Ovary (tissue), 7 donors: ENCODE measurements at regions not wholly inside any gene's neighbourhood (a gene's known extent, or its start where the extent isn't known, plus 50 kb on each side); places are given as distances from the start of the nearest gene placed in this dataset.

ENCODE experiments used
- DNase-seq, 5 donors: peaks; one replicate each; pipeline ENCODE4 v3.0.0-alpha.2; 2019 to 2020
- H3K27ac ChIP-seq, 2 donors: fragments of 200-600 bp; one replicate each; pipeline versions ENCODE4 v1.5.1 to v1.8.0; 2019 to 2022
- H3K27me3 ChIP-seq: fragments of 200-600 bp; one replicate; pipeline ENCODE4 v1.8.0; 2022
- H3K36me3 ChIP-seq: fragments of 200-600 bp; sonication (generic); one replicate; pipeline ENCODE4 v1.5.1; 2019
- H3K4me1 ChIP-seq: one replicate; pipeline ENCODE4 v1.8.1; 2013; ENCODE audit warnings: mild to moderate bottlenecking, moderate library complexity; ENCODE audit not compliant: insufficient read depth
- H3K4me3 ChIP-seq: fragments of 200-600 bp; sonication (generic); one replicate; pipeline ENCODE4 v1.5.1; 2017
- H3K9me3 ChIP-seq, 2 donors: fragments of 200-600 bp in 1 of 2; sonication (generic) in 1 of 2; one replicate each; pipeline versions ENCODE4 v1.5.1 to v1.8.1; 2013 to 2019; ENCODE audit warnings: mild to moderate bottlenecking in 1 of 2, moderate library complexity in 1 of 2
- CTCF ChIP-seq, 3 donors: fragments of 450-650 bp in 2 of 3; fragments of 200-600 bp in 1 of 3; IDR thresholded peaks; one replicate each; pipeline versions ENCODE4 v1.5.1 to v1.8.0; 2016 to 2022; ENCODE audit warnings: antibody characterized with exemption in 3 of 3, mild to moderate bottlenecking in 1 of 3
- EP300 ChIP-seq: sonication (generic); formaldehyde crosslinking; IDR thresholded peaks from one replicate; pipeline ENCODE4 v1.6.1; 2017; ENCODE audit warnings: antibody characterized with exemption
- POLR2A ChIP-seq: fragments of 450-650 bp; IDR thresholded peaks from one replicate; pipeline ENCODE4 v1.6.1; 2017; ENCODE audit warnings: antibody characterized with exemption, mild to moderate bottlenecking, moderate library complexity
- WGBS, 3 donors: extraction: QIAGEN DNeasy Blood & Tissue Kit in 1 of 3; methylation state at CpG; one replicate each; pipeline versions ENCODE4 v1.1.5 to v1.1.7; 2013 to 2017; 5-methylcytosine and 5-hydroxymethylcytosine counted together
- intact Hi-C, 4 donors: fragments of 100-400 bp; cut with DNase I; formaldehyde crosslinking; loops; one replicate each; pipeline versions ENCODE4 v1.11.0 to v1.15.1; 2022 to 2023
- donor health status: DM: no; HTN: no; CAD: no; lungs with moderate emphysema.
- donor health status: DM: no; HTN: no; CAD: no.
- donor health status: Bipolar disorder and iron deficiency.
- donor health status: DM: no; HTN: no; CAD: no.
- donor health status: DM: yes; HTN: yes; CAD: no.

GRCh38 chr18:78422336-78422735, 557.3 kb upstream of the SALL3 start:
- Histone ChIP-seq H3K4me1 (no peaks in the 10 kb centered on the region), H3K27me3 (no peaks in the 10 kb centered on the region), H3K9me3 (no peaks in the 10 kb centered on the region), H3K4me3 (no peak overlapping the region), H3K27ac (no peak overlapping the region), H3K36me3 (no peaks in the 10 kb centered on the region)
- 31 to 43% (median 40%) methylated on average over 7 of the region's 7 CpGs for WGBS, 3 donors
- TF ChIP-seq EP300 = no peak
- no peak for TF ChIP-seq CTCF (IDR thresholded peaks at IDR 0.05)
- TF ChIP-seq POLR2A = no peak
- intact Hi-C loops = no loop called here
- no peak for DNase-seq

DNA sequence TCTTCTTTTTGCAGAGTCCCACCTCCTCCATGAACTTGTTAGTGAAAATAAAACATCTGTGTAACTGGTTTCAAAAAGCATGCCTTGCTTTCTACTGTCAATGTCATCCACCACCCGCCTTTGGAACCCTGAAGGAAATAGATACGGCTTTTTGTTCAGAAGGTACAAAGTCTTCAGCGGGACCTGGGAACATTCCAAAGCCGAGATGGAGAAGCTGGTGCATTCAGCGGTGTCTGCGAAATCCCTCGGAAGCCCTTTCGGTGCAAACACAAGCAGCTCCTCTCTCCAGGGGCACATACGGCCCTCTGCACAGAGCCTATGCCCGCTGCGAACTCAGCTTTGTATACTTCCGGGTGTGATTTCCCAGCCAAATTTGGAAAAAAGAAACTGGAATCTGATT, 555.8 kb upstream of the SALL3 start:
- no peaks in the 10 kb centered on the region for H3K36me3 ChIP-seq
- H3K9me3 ChIP-seq = no peaks in the 10 kb centered on the region
- no peak for DNase-seq
- no peak overlapping the region for H3K4me3 ChIP-seq
- 65 to 87% (median 86%) methylated on average over 12 of the region's 12 CpGs for WGBS, 3 donors
- H3K27ac ChIP-seq = no peak overlapping the region
- intact Hi-C loops = no loop called here
- TF ChIP-seq CTCF (IDR thresholded peaks at IDR 0.05) (no peak), EP300 (no peak), POLR2A (no peak)
- no peaks in the 10 kb centered on the region for H3K27me3 ChIP-seq
- no peaks in the 10 kb centered on the region for H3K4me1 ChIP-seq

DNA sequence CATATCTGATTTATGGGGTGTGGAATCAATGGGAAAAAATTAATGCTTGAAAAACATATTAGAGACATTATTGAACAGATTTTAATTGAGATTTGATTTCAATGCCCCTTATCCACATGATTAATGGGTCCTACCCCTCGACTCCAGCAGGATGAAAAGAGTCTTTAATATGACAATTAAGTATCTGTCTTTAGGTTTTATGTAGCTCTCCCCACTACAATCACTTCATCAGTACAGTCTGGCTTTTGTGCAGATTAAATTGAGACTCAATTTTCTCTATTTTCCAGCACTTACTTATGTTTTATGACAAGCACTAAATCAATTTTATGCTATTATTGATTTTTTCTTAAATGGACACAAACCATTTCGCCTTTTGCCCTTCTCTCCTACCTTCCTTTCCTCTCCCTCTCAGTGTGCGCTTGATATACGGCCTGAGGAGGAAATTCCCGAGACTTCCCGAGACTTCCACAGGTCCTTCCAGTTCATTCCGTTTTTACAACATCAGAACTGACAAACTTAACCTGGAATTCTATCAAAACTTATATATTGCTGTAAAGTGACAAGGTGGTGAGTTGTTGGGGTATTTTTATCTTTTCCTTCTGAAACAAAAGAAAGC, 555.1 kb upstream of the SALL3 start:
- H3K36me3 ChIP-seq = no peaks in the 10 kb centered on the region
- H3K27me3 ChIP-seq = no peaks in the 10 kb centered on the region
- H3K4me3 ChIP-seq = no peak overlapping the region
- 79 to 83% (median 83%) methylated on average over 7 of the region's 7 CpGs for WGBS, 3 donors
- TF ChIP-seq EP300 (no peak), POLR2A (no peak), CTCF (IDR thresholded peaks at IDR 0.05) (no peak)
- H3K4me1 ChIP-seq = no peaks in the 10 kb centered on the region
- DNase-seq = no peak
- no peaks in the 10 kb centered on the region for H3K9me3 ChIP-seq
- intact Hi-C loops = no loop called here
- no peak overlapping the region for H3K27ac ChIP-seq

DNA sequence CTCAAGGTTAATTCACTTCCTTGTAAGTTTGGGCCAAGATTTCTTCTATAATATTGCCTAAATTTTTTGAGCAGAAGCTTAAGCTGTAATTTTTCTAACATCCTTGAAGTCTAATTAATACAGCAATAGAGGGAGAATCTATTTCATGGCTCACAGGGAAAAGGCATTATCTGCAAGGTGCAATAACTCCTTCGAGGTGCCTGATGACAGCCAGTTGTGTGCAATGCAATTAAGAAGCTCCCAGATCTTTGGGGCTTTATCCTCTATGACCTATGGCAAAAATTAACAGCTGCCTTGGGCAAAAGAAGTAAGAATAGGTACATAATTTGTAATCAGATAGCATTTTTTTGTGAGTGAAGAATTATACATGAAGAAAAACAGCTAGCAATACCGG, 554.6 kb upstream of the SALL3 start:
- 57 to 69% (median 68%) methylated on average over 2 of the region's 2 CpGs for WGBS, 3 donors
- TF ChIP-seq POLR2A = no peak
- no peak for TF ChIP-seq CTCF (IDR thresholded peaks at IDR 0.05)
- no peak for TF ChIP-seq EP300
- H3K36me3 ChIP-seq = no peaks in the 10 kb centered on the region
- intact Hi-C loops = no loop called here
- H3K27me3 ChIP-seq = no peaks in the 10 kb centered on the region
- H3K27ac ChIP-seq = no peak overlapping the region
- H3K9me3 ChIP-seq = no peaks in the 10 kb centered on the region
- DNase-seq = no peak
- no peak overlapping the region for H3K4me3 ChIP-seq
- no peaks in the 10 kb centered on the region for H3K4me1 ChIP-seq
